ENCODE measurements at regions not wholly inside any gene's neighbourhood (a gene's known extent, or its start where the extent isn't known, plus 50 kb on each side); places are given as distances from the start of the nearest gene placed in this dataset.
"Not testable (repeated sequence)": the region's sequence is repeated elsewhere in the genome, so short reads cannot be mapped to it uniquely, and the experiment has no call there.

DNA sequence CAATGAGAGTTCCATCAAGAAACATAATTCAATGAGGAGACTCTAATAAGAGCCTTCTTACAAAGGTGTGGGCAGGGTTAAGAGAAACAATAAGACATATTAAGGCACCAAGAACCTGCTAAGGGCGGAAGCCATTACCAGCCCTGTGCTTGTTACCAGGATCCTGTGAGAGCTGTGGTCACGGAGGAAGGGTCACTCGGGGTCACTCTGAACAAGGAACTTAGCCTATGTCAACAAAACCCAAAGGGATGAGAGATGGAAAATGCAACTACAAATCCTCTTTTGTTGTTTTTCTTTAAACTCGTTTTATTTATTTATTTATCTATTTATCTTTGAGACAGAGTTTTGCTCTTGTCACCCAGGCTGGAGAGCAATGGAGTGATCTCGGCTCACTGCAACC is 460.4 kb upstream of the CCDC196 start:
- DNase-seq, result no peak

- DNase-seq, result not testable (repeated sequence)
Observed at GRCh38 chr14:66031981-66032380, 454.2 kb upstream of the CCDC196 start.

DNA sequence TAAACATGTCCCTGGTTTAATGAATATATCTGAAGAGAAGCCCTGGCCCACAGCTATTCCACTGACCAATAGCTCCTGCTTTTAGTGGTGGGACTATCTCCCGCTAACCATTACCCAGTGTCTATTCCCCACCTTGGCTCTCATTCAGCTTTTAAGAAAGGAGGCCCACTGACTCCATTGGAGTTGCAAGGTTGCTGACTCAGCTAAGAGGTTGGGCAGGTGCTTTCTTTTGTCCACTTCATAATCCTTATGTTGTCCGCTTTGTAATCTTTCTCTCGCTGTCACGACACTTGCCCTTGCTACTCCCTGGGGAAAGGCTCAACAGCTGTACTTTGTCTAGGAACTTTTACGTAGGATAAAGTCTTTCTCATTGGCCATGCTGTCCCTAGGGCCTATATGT is 453.4 kb upstream of the CCDC196 start:
- no peak for DNase-seq

DNA sequence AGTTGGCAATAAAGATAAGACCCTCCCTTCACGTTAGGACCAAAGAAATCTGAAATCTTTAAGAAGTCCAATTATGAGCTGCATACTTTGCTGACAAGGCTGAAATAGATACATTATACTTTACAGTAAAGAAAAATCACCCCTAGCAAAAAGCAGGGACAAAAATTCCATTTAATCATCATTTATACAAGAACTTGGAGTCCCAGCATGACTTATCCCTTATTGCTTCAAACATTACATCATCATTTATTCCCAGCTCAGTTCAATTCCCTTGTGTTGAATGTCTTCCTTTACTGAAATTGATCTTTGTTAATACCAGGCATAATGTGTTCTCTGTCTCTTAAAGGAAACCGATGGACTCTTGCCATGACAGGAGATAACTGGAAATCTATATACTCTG is 449.6 kb upstream of the CCDC196 start:
- DNase-seq, result no peak

DNA sequence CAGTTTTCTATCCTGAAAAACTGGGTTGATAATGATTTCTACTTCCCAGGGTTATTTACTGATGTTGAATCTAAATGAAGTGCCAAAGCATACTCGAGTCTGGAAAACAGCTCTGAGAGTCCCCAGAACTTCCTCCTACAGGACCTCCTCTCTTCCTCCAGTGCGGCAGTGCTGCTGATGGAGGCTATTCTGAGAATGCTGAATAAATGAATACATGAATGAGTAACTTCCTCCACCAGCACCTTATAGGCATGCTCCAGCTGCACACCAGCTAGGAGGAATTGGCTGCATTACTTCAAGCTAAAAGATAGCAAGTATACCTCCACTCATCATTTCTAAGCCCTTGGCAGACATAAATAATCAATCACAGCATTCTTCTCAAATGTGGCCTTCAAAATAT is 448.8 kb upstream of the CCDC196 start:
- no peak for DNase-seq

GRCh38 chr14:66038212-66038611 is 448.0 kb upstream of the CCDC196 start:
- DNase-seq, result no peak

GRCh38 chr14:66038618-66039017 is 447.6 kb upstream of the CCDC196 start:
- DNase-seq, result no peak

DNA sequence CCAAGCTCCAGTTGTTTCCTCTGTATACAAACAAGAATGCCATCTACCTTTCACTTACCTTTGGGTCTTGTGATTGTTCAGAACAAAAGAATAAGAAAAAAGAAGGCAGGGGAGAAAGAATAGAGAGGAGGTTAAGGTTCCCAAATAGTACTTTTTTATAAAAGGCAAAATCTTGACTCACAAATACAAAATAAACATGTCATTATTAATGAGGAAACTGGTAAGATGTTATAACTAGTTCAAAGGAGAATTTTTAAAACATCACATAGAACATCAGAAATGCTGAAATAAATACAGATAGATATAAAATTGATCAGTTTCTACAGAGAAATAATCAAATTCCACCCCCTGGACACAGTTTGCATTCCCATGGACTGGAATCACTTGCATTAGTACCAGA is 446.7 kb upstream of the CCDC196 start:
- DNase-seq, result no peak

DNA sequence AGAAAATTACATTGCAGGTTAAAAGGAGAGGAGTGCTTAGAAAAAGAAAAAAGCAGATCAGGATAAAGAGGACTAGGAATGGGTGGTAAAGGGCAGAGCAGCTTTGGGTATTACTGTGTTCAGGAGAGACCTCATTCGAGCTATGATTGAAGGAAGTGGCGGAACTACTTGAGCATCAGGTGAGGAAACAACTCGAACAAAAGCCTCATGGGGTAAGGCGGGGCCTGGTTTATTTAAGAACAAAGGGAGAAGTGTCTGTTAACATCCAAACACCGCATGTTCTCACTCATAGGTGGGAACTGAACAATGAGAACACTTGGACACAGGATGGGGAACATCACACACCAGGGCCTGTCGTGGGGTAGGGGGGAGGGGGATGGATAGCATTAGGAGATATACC is 444.6 kb upstream of the CCDC196 start:
- no peak for DNase-seq

DNA sequence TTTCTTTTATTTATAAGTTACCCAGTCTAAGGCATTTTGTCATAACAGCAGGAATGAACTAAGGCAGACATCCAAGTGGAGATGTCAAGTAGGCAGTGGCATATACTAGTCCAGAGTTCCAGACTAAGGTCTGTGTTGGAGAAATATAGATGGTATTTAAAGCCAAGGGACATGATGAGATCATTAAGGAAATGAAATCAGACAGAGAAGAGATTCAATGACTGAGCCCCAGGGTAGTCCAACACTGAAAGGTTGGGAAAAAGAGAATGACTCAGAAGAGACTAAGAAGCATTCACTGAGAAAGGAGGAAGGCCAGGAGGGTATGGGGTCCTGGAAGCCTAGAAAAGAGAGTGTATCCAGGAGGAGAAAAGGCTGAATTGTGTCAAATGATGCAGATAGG is 442.2 kb upstream of the CCDC196 start:
- no peak for DNase-seq

DNA sequence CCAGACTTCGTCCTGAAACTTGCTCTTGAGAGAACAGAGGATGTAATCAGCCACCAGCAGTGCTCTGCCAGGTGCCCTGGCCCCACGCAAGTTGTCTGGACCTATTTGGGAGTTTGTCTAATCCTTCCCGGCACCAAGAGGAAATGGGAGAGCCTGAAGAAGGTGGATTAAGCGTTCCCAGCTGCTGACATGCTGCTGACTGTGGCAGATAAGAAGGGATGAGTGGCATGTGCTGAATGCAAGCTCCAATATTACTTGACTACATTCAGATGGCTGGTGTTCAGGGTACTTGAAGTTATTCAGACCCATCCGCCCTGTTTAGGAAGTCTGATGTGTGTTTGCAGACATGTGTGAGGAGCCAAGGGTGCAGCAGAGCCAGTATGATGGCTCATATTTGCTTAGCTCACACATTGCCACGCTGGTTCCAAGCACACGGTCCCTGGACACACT is 440.6 kb upstream of the CCDC196 start:
- no peak for DNase-seq

DNA sequence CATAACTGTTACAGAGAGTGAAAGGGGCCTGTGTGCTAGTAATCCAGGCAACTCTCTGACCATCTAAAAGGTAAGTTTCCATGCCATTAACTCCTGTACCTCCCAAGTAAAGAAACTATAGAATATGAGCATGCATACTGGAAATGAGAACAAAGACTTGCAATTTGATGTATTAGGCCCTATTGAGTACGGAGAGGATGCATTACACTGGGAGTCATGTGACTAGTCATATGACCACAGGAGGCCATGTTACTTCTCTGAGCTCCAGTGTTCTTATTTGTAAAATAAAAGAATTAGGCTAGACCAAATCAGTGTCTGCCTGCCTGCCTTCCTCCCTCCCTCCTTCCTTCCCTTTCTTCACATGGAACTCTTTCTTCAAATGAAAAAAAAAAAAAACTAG is 440.1 kb upstream of the CCDC196 start:
- DNase-seq, result no peak

DNA sequence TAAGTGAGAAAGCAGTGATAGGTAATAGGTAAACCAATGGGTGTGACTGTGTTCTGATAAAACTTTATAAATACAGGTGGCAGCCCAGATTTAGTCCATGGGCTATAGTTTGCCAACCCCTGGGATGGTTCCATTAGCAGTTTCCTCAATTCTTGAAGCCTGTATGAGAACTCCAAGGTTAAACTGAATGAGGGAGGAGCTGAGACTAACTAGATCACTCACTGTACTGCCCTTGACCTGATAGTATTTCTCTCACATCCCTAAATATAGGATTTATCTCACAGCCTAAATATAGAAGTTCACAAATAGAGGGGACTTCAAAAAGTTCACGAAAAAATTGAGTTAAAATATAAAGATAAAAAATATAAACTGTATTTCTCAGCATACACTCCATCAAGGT is 439.6 kb upstream of the CCDC196 start:
- no peak for DNase-seq

DNA sequence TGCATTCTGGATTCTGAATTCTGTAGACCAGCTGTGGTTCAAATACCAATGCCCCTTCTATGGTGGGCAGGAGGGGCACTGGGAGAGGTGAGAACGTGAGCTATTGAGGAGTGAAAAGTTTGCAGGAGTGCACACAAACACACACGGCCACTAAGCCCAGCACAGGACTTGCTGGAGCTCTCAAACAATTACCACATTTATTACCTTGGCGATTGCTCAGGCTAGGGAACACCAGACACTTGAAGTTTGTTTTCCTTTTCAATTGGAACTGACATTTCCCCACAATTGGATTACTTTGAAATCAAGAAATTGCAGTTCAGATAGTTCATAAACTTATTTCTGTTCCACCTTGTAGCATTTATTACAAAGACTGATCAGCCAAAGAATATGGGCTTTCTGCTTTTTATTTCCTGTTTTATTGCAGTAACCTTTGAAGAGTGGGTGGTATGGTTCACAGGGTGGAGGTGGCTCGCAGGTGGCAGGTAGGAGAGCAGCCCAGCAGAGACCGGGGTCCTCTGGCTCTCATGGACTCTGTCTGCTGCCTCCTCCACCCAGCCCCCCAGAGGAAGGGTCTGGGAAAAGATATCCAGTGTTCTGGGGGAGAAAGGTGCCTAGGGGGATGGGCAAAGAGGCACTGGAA is 429.8 kb upstream of the CCDC196 start:
- DNase-seq, result no peak

GRCh38 chr14:66056926-66057552 is 429.1 kb upstream of the CCDC196 start:
- no peak for DNase-seq

GRCh38 chr14:66065188-66065587 is 421.0 kb upstream of the CCDC196 start:
- no peak for DNase-seq

- no peak for DNase-seq
Observed at GRCh38 chr14:66066981-66067776, 419.0 kb upstream of the CCDC196 start.

DNA sequence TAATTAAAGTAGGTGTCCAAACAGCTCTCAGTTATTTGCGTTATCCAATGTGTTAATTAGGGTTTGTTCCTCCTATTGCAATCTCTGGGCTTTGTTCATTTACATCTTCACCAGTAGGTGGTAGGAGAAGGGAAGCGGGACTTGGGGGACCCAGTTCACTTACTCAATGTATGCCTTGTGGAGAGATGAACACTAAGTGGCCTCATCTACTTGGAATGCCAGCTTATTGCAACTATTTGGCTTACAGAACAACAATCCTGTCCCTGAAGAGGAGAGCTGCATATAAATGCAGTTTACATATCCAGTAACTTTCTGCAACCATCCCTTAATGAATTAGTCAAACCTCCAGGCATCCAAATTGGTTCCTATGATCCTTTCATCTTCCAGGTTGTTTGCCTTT is 417.1 kb upstream of the CCDC196 start:
- DNase-seq, result no peak

GRCh38 chr14:66069830-66070541 is 416.2 kb upstream of the CCDC196 start:
- no peak for DNase-seq

GRCh38 chr14:66070542-66071319 is 415.4 kb upstream of the CCDC196 start:
- DNase-seq, result peak; percentile 76

- DNase-seq, result no peak
Observed at GRCh38 chr14:66072190-66073084, 413.7 kb upstream of the CCDC196 start.

DNA sequence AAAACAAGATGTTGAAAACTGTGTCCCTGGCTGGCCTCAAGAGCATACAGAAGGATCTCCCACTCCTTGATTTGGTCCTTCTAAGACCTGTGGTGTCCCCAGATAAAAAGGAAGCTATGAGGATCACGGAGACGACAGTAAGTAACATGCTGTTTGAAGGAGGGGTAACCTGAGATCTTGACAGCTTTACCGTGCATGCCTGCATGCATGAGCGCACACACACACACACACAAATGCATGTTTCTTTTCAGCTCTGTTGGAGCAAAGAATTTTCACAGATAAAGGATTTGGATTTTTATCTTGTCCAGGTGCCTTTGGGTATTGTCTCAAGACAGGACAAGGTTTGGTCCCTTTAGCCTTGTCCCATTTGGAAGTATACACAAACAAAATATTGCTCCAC is 411.6 kb upstream of the CCDC196 start:
- no peak for DNase-seq
